Activated T-cell treated with anti-CD3 and anti-CD28 coated beads, Interleukin-2, amount 50 U/mL, for 1 hour (primary cell): ENCODE measurements at regions not wholly inside any gene's neighbourhood (a gene's known extent, or its start where the extent isn't known, plus 50 kb on each side); places are given as distances from the start of the nearest gene placed in this dataset.

ENCODE experiments used
- DNase-seq: peaks from one replicate; pipeline ENCODE4 v3.0.0-alpha.2; 2020

GRCh38 chr14:53501361-53502211 is 348.5 kb upstream of the DDHD1 start:
- no peak for DNase-seq

DNA sequence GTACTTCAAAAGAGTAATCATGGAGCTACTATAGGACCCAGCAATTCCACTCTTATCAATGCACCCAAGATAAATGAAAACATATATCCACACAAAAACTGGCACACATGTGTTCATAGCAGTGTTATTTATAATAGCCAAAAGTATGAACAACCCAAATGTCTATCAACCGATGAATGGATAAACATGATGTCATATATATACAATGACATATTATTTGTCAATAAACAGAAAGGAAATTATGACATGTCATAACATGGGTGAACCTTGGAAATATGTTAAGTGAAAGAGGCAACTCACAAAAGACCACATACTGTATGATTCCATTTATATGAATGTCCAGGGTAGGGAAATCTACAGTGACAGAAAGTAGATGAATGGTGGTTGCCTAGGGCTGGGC is 347.1 kb upstream of the DDHD1 start:
- DNase-seq, result no peak

DNA sequence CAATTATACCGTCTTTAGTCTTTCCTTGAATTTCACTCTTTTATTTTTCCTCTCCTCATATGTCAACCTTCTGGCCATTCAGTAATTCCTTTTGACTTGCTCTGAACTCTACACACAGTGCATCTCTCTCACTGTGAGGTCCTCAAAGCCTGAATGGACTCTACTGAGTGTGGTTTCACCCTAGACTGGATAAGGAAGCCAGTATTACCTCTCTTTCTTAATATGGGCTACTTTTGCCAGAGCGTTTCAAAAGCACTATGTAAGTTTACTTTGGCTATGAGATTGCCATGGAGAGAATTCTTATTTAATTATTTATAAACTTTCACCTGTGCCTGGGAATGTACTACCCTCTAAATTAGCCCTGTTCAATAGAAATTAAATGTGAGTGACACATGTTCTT is 343.5 kb upstream of the DDHD1 start:
- no peak for DNase-seq

DNA sequence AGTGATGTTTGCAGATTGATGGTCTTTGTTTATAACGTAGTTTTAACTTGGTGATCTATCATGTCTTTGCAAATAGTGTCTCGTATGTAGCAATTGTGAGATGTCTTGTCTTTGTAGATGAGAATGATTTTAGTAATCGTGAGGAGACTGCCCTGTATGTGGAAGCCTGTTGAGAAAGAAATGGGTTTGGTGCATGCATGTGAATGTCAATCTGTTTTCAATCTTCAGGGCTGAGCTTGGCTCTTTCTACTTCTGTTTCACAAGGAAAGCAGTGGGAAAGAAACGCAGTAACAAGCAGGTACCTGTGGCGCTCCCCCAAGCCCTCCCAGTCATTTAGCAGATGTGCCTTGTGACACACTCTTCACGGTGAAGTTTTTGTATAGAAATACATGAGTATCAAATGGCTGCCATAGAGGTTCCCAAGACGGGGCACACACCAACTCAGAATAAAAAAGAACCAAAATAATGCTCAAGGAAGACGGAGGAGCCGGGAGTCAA is 342.8 kb upstream of the DDHD1 start:
- DNase-seq, result no peak

GRCh38 chr14:53494587-53494986 is 341.5 kb upstream of the DDHD1 start:
- DNase-seq, result no peak

- no peak for DNase-seq
These were observed 340.7 kb upstream of the DDHD1 start for GRCh38 chr14:53493860-53494259.

DNA sequence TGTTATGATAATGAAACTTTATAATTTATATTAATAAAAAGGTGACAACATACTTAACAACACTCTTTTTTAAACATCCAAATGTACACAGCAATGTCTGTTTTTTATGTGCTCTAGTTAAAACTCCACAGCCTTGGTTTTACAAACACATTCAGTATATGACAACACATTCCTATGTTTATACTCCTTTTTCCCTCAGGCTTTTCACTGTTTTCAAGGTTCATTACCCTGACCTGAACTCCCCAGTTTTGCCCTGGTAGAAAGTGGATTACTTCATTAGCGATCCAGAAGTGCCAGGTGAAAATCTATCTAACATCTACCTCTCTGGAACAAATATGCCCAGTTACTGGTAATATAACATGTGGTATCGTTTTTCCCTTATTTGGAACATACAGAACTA is 340.2 kb upstream of the DDHD1 start:
- DNase-seq, result no peak

- DNase-seq, result no peak
These were observed 338.8 kb upstream of the DDHD1 start for GRCh38 chr14:53491884-53492277.

GRCh38 chr14:53491256-53491883 is 338.2 kb upstream of the DDHD1 start:
- no peak for DNase-seq

DNA sequence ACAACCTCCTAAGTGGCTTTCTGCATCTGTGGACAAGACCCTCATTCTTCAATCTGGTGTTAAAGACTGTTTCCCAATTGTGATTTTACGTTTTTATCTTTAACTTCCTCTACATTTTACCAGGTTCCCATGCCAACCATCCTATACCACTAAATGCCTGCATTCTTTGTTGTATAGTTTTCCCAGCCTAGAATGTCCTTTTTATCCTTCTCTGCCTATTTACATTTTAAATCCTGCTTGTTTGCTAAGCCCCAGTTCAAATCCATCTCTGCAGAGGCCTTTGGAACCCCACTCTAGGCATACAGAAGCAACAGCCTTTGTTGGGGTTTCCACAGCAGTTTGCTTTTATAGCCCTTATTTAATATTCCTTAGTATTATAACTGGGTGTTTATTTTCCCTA is 325.1 kb upstream of the DDHD1 start:
- DNase-seq, result no peak

- no peak for DNase-seq
These were observed 320.4 kb upstream of the DDHD1 start for GRCh38 chr14:53473480-53473879.

DNA sequence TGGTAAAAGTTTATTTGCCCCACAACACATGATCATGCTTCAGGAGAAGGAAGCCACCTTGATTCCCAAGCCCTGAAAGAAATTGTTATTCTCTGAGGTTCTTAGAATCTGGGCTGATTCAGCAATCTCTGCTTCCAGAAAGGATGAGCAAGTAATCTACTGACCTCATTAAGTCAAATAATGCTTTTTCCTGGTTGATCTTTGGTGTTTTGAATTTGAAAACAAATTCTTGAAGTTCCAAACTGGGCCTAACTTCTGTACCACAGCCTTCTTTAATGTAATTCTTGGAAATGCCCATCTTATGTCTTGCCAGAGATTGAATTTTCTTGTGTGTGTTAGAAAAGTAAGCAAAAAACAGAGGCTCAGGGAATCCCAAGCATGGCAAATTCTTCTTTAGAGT is 319.2 kb upstream of the DDHD1 start:
- DNase-seq, result no peak

GRCh38 chr14:53470351-53471043 is 317.4 kb upstream of the DDHD1 start:
- DNase-seq, result no peak

GRCh38 chr14:53468876-53469275 is 315.8 kb upstream of the DDHD1 start:
- no peak for DNase-seq

DNA sequence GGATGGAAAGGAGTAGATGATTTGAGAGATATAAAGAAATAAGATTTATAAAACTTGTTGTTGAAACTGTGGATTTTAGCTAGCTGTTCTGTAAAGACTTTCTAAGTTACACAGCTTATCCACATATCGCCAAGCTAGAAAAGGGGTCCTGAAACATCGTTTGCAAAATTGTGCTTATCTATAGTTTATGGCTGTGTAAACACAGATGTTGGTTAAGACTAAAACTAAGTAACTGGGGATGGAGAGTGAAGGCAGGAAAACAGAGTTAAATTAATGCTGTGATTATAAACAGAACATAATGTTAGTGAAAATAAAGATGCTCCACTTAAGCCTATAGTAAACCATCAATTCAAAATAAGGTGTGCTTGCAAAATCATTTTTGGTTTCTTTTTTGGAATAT is 311.3 kb upstream of the DDHD1 start:
- no peak for DNase-seq

- DNase-seq, result no peak
These were observed 310.0 kb upstream of the DDHD1 start for GRCh38 chr14:53462931-53463778.

DNA sequence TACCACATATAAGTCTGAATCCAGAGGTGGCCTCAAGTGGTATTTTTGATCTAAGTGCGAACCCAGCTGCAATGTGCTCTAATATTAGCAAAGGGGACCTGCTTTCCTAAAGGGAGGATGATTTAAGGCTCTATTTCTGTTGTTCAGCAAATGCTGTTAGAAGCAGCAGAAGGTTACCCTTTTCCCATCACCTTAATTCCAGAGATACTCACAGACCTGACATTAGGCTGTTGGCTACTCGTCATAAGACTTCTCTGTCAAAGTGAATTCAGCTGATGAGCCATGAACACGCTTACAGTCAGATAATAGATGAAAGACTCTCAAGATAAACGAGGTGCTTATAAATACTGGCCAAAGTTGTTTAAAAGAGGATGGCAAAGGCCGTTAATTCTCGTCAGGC is 308.7 kb upstream of the DDHD1 start:
- no peak for DNase-seq

GRCh38 chr14:53460544-53460943 is 307.4 kb upstream of the DDHD1 start:
- no peak for DNase-seq

- DNase-seq, result no peak
These were observed 305.3 kb upstream of the DDHD1 start for GRCh38 chr14:53458368-53458814.

DNA sequence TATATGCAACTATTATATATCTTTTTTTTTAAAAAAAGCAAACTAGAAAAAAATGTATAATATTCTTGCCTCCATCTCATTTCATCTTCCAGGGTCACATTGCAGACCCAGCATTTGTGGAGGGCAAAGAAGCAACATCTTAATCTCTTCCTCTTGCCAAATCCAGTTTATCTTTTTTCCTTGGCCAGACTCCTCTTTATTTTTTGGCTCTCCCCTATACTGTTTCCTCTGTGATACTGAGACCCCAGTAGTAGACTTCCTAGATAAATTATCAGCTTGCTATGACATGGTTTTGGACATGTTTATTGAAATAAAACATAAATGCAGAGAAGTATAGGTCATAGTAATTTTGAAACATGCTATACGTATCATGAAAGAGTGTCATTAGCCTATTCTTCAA is 303.8 kb upstream of the DDHD1 start:
- no peak for DNase-seq

DNA sequence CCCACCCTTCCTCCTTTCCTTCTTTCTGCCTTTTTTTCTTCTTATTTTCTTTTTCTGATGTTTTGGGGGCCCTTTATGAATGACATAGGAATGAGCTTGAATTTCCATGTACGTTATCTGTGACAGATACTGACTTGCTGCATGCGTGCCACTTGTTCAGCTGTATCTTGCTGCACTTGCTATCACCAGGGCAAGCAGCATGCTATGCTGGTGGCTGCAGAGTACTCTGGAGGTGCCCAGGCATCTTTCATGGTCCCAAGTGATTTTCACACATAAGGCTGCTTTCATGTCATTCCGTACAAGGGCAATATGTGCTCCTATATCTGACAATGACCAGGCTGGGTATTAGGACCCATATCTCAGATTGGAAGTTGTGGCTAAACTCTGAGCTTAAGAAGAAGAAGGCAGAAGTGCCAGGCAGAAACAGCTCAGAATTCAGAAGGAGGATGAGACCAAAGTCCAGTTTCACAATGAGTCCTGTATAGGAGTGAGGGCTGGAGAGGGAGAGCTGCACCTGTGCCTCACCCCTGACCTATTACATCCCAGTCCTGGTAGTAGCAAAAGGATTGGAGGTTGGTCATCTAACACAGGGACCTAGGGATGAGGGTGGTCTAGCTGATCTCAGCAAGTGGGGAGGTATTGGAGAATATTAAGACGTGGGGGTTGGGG is 299.0 kb upstream of the DDHD1 start:
- DNase-seq, result no peak

- DNase-seq, result no peak
These were observed 297.7 kb upstream of the DDHD1 start for GRCh38 chr14:53450871-53451270.
